ENCODE measurements at regions not wholly inside any gene's neighbourhood (a gene's known extent, or its start where the extent isn't known, plus 50 kb on each side); places are given as distances from the start of the nearest gene placed in this dataset.

- BruUV-seq (replicated peaks): no TSS peak
- no peak overlapping the region for H3K27ac ChIP-seq (ENCODE audit: low read depth, low read length)
- H3K9me3 ChIP-seq (ENCODE audit: control insufficient read depth in 1 of 2, insufficient read depth in 1 of 2, low read depth in 1 of 2, low read length in 2 of 2): no peaks in the 10 kb centered on the region
- no peaks in the 10 kb centered on the region for H4K20me1 ChIP-seq (ENCODE audit: insufficient read depth)
- intact Hi-C loops (cut with micrococcal nuclease): no loop called here
- no peak overlapping the region for H2AFZ ChIP-seq (ENCODE audit: low read depth, low read length, poor library complexity, severe bottlenecking)
- H3K36me3 ChIP-seq (ENCODE audit: control insufficient read depth in 1 of 2, insufficient read depth in 2 of 2, low read length in 2 of 2): no peaks in the 10 kb centered on the region
- H3K9me2 ChIP-seq (ENCODE audit: insufficient read depth): no peaks in the 10 kb centered on the region
- RAD21 ChIA-PET (ENCODE audit: low non-redundant PET in 1 of 2, low total read pairs in 2 of 2, uncharacterized antibody in 2 of 2, unreplicated experiment in 2 of 2): no interaction called here
- TF ChIP-seq YY1 (IDR thresholded peaks at IDR 0.05; ENCODE audit: extremely low read depth, insufficient replicate concordance, low read depth, low read length) (no peak), CTCF (IDR thresholded peaks at IDR 0.05 in 2 of 3, conservative IDR thresholded peaks at IDR 0.05 in 1 of 3; ENCODE audit: borderline replicate concordance in 1 of 3, insufficient read depth in 1 of 3, low read depth in 2 of 3, low read length in 2 of 3) (no peak), CEBPB (IDR thresholded peaks at IDR 0.05; ENCODE audit: low read depth) (no peak), ATF3 (IDR thresholded peaks at IDR 0.05) (no peak), SRF (IDR thresholded peaks at IDR 0.05; ENCODE audit: low read depth) (no peak), CBX3 (IDR thresholded peaks at IDR 0.05; ENCODE audit: low read depth) (no peak), SP1 (IDR thresholded peaks at IDR 0.05; ENCODE audit: low read depth) (no peak), POLR2AphosphoS5 (IDR thresholded peaks at IDR 0.05; ENCODE audit: low read depth, low read length) (no peak), RAD21 (IDR thresholded peaks at IDR 0.05; ENCODE audit: low read depth) (no peak), ZFX (IDR thresholded peaks at IDR 0.05) (no peak), MAX (IDR thresholded peaks at IDR 0.05) (no peak), POLR2A (IDR thresholded peaks at IDR 0.05; ENCODE audit: borderline replicate concordance, extremely low read depth, insufficient read depth, insufficient read length) (no peak), FOSL1 (IDR thresholded peaks at IDR 0.05; ENCODE audit: low read depth) (no peak), SIN3A (IDR thresholded peaks at IDR 0.05; ENCODE audit: low read depth) (no peak), REST (IDR thresholded peaks at IDR 0.05; ENCODE audit: low read depth) (no peak)
- ATAC-seq (no peak), DNase-seq (ENCODE audit: low read depth, low spot score) (no peak)
- H3K4me3 ChIP-seq (replicated peaks in 1 of 2; ENCODE audit: low read depth in 1 of 2, low read length in 2 of 2): no peak overlapping the region
- no peaks in the 10 kb centered on the region for H3K27me3 ChIP-seq (ENCODE audit: insufficient read depth, low read length)
- no peak overlapping the region for H3K9ac ChIP-seq (ENCODE audit: low read length)
- peaks cover 4 to 8% of the 10 kb centered on the region in 2 experiments; a peak in 3 of 4 replicates for H3K4me1 ChIP-seq (ENCODE audit: control insufficient read depth in 1 of 2, insufficient read depth in 2 of 2, low read length in 2 of 2)
- CTCF ChIA-PET: interaction anchor here (0.7 to 2.1 kb wide), 2 partner anchors 9 to 13 kb away, joined by 3 to 12 read pairs; no protein-coding TSS in a partner anchor
- H3K4me2 ChIP-seq (ENCODE audit: low read length): no peak overlapping the region
- POLR2A ChIA-PET: interaction anchor here (2.1 kb wide), 1 partner anchor 12 kb away, joined by 5 read pairs; no protein-coding TSS in a partner anchor
- H3K79me2 ChIP-seq (ENCODE audit: insufficient read depth, low read length): no peaks in the 10 kb centered on the region
Measured at GRCh38 chr3:150251187-150252062, 156.7 kb upstream of the TSC22D2 start.

Measured in HCT116 (cell line).